ENCODE measurements at regions not wholly inside any gene's neighbourhood (a gene's known extent, or its start where the extent isn't known, plus 50 kb on each side); places are given as distances from the start of the nearest gene placed in this dataset.

DNA sequence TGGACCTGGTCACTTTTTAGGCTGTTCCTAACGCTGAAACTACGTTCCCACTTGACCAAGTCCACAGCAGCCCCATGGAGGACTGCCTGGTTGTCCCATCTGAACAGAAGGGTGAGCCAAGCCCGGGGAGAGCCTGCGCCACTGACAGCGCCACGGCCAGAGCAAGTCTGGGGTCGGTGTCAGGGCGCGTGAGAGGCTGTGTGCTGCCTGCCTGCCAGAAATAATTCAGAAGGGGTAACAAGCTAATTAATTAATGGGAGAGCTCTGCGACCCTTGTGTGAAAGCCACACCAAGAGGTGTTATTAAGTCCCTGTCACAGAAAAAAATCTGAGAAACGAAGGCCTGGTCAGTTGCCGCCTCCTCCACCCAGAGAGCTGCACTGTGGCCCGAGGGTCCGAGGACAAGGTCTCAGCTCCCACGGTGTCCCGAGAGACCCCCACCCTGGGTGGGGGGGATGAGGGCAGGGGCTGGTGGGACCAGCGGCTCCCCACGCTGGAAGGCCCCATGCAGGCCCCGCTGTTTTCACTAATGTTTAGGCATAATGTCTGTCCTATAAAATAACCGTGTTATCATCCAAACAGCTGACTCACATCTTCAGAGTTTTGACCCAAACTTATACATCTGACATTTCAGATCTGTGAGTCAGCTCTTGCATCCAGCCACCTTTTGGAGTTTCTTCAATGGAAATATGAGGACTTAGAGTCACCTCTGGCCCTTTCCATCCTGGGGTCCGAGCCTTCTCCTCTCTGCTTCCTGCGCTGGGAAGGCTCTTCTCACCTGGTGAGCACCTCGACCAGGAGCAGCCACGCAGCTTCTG, 58.5 kb downstream of the DLL1 start:
- TF ChIP-seq, protein P1, sequence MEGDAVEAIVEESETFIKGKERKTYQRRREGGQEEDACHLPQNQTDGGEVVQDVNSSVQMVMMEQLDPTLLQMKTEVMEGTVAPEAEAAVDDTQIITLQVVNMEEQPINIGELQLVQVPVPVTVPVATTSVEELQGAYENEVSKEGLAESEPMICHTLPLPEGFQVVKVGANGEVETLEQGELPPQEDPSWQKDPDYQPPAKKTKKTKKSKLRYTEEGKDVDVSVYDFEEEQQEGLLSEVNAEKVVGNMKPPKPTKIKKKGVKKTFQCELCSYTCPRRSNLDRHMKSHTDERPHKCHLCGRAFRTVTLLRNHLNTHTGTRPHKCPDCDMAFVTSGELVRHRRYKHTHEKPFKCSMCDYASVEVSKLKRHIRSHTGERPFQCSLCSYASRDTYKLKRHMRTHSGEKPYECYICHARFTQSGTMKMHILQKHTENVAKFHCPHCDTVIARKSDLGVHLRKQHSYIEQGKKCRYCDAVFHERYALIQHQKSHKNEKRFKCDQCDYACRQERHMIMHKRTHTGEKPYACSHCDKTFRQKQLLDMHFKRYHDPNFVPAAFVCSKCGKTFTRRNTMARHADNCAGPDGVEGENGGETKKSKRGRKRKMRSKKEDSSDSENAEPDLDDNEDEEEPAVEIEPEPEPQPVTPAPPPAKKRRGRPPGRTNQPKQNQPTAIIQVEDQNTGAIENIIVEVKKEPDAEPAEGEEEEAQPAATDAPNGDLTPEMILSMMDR (IDR thresholded peaks at IDR 0.05; ENCODE audit: poor library complexity) = no peak
- no peak for TF ChIP-seq EZH2 (IDR thresholded peaks at IDR 0.05; ENCODE audit: borderline replicate concordance)
